Cardiac muscle cell (in vitro differentiated cells and primary cell): ENCODE measurements at regions not wholly inside any gene's neighbourhood (a gene's known extent, or its start where the extent isn't known, plus 50 kb on each side); places are given as distances from the start of the nearest gene placed in this dataset.

Source experiments
- DNase-seq, 2 donors: peaks; one replicate each; pipeline versions ENCODE4 v3.0.0 to v3.0.0-alpha.2; 2010 to 2017; ENCODE audit warnings: low read depth in 1 of 2, low spot score in 1 of 2
- H3K27ac ChIP-seq: fragments of 200-600 bp; sonication (generic); 2 replicates; pipeline ENCODE4 v1.5.1; 2016
- H3K27me3 ChIP-seq: fragments of 200-600 bp; sonication (generic); 2 replicates; pipeline ENCODE4 v1.6.0; 2016; ENCODE audit warnings: control low read depth
- H3K36me3 ChIP-seq: fragments of 200-600 bp; sonication (generic); 2 replicates; pipeline ENCODE4 v1.5.1; 2016; ENCODE audit warnings: control low read depth
- H3K4me1 ChIP-seq: fragments of 200-600 bp; sonication (generic); 2 replicates; pipeline ENCODE4 v1.8.1; 2017; ENCODE audit warnings: low read depth, mild to moderate bottlenecking, mixed run types
- H3K4me3 ChIP-seq: fragments of 200-600 bp; sonication (generic); 2 replicates; pipeline ENCODE4 v1.5.1; 2016; ENCODE audit warnings: mild to moderate bottlenecking
- H3K9me3 ChIP-seq: fragments of 200-600 bp; sonication (generic); 2 replicates; pipeline ENCODE4 v1.5.1; 2017; ENCODE audit warnings: low read depth, mild to moderate bottlenecking, control low read depth
- CTCF ChIP-seq: IDR thresholded peaks from 2 replicates; pipeline ENCODE4 v1.5.1; 2012; ENCODE audit warnings: low read depth, mild to moderate bottlenecking, low read length

- no peaks in the 10 kb centered on the region for H3K9me3 ChIP-seq
- H3K27ac ChIP-seq = no peak overlapping the region
- no peaks in the 10 kb centered on the region for H3K27me3 ChIP-seq
- TF ChIP-seq CTCF = peak; percentile 60
- no peaks in the 10 kb centered on the region for H3K4me1 ChIP-seq
- H3K4me3 ChIP-seq = no peak overlapping the region
- H3K36me3 ChIP-seq = no peaks in the 10 kb centered on the region
- peak; percentile 52 to 87 for DNase-seq
These were observed 158.4 kb downstream of the KLHL28 start for GRCh38 chr14:44803239-44803905.

GRCh38 chr14:44798386-44799242 lies 163.1 kb downstream of the KLHL28 start:
- Histone ChIP-seq H3K27me3 (no peaks in the 10 kb centered on the region), H3K36me3 (no peaks in the 10 kb centered on the region), H3K4me3 (no peak overlapping the region), H3K9me3 (no peaks in the 10 kb centered on the region), H3K4me1 (no peaks in the 10 kb centered on the region), H3K27ac (no peak overlapping the region)
- no peak for TF ChIP-seq CTCF
- no peak for DNase-seq

- Histone ChIP-seq H3K36me3 (no peaks in the 10 kb centered on the region), H3K4me3 (no peak overlapping the region), H3K27ac (no peak overlapping the region), H3K27me3 (no peaks in the 10 kb centered on the region), H3K9me3 (no peaks in the 10 kb centered on the region), H3K4me1 (no peaks in the 10 kb centered on the region)
- TF ChIP-seq CTCF = no peak
- no peak for DNase-seq
These were observed 166.0 kb downstream of the KLHL28 start for GRCh38 chr14:44795725-44796124.

- no peaks in the 10 kb centered on the region for H3K27me3 ChIP-seq
- H3K9me3 ChIP-seq = no peaks in the 10 kb centered on the region
- H3K4me1 ChIP-seq = no peaks in the 10 kb centered on the region
- no peak overlapping the region for H3K27ac ChIP-seq
- no peak overlapping the region for H3K4me3 ChIP-seq
- H3K36me3 ChIP-seq = no peaks in the 10 kb centered on the region
- no peak for TF ChIP-seq CTCF
- DNase-seq = no peak
These were observed 170.0 kb downstream of the KLHL28 start for GRCh38 chr14:44791730-44792129.

GRCh38 chr14:44788612-44789011 lies 173.1 kb downstream of the KLHL28 start:
- TF ChIP-seq CTCF = no peak
- H3K4me1 ChIP-seq = no peaks in the 10 kb centered on the region
- H3K27ac ChIP-seq = no peak overlapping the region
- no peaks in the 10 kb centered on the region for H3K27me3 ChIP-seq
- H3K4me3 ChIP-seq = no peak overlapping the region
- no peak for DNase-seq
- H3K36me3 ChIP-seq = no peaks in the 10 kb centered on the region
- no peaks in the 10 kb centered on the region for H3K9me3 ChIP-seq
